ENCODE measurements at regions not wholly inside any gene's neighbourhood (a gene's known extent, or its start where the extent isn't known, plus 50 kb on each side); places are given as distances from the start of the nearest gene placed in this dataset.

- no peaks in the 10 kb centered on the region for H3K27me3 Mint-ChIP-seq (ENCODE audit: low read depth)
- TF ChIP-seq, protein P1, sequence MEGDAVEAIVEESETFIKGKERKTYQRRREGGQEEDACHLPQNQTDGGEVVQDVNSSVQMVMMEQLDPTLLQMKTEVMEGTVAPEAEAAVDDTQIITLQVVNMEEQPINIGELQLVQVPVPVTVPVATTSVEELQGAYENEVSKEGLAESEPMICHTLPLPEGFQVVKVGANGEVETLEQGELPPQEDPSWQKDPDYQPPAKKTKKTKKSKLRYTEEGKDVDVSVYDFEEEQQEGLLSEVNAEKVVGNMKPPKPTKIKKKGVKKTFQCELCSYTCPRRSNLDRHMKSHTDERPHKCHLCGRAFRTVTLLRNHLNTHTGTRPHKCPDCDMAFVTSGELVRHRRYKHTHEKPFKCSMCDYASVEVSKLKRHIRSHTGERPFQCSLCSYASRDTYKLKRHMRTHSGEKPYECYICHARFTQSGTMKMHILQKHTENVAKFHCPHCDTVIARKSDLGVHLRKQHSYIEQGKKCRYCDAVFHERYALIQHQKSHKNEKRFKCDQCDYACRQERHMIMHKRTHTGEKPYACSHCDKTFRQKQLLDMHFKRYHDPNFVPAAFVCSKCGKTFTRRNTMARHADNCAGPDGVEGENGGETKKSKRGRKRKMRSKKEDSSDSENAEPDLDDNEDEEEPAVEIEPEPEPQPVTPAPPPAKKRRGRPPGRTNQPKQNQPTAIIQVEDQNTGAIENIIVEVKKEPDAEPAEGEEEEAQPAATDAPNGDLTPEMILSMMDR (IDR thresholded peaks at IDR 0.05), result no peak
- H3K9me3 Mint-ChIP-seq (ENCODE audit: low read depth), result no peaks in the 10 kb centered on the region
- no peak for DNase-seq (ENCODE audit: low spot score)
- H3K4me3 Mint-ChIP-seq (ENCODE audit: unreplicated experiment), result no peak overlapping the region
- H3K36me3 Mint-ChIP-seq (ENCODE audit: low read depth), result no peaks in the 10 kb centered on the region
- no peak overlapping the region for H3K27ac Mint-ChIP-seq (ENCODE audit: unreplicated experiment)
- no peaks in the 10 kb centered on the region for H3K4me1 Mint-ChIP-seq (ENCODE audit: low read depth)
Measured at GRCh38 chr13:107296804-107297203, 728.9 kb upstream of the ARGLU1 start.

GRCh38 chr13:107295416-107296140 lies 727.6 kb upstream of the ARGLU1 start:
- Mint-ChIP-seq H3K4me3 (ENCODE audit: unreplicated experiment) (no peak overlapping the region), H3K27me3 (ENCODE audit: low read depth) (no peaks in the 10 kb centered on the region), H3K4me1 (ENCODE audit: low read depth) (no peaks in the 10 kb centered on the region), H3K27ac (ENCODE audit: unreplicated experiment) (no peak overlapping the region), H3K36me3 (ENCODE audit: low read depth) (no peaks in the 10 kb centered on the region), H3K9me3 (ENCODE audit: low read depth) (no peaks in the 10 kb centered on the region)
- TF ChIP-seq, protein P1 (IDR thresholded peaks at IDR 0.05), result no peak
- DNase-seq (ENCODE audit: low spot score), result no peak

GRCh38 chr13:107293924-107294323 lies 726.0 kb upstream of the ARGLU1 start:
- DNase-seq (ENCODE audit: low spot score), result no peak
- H3K4me3 Mint-ChIP-seq (ENCODE audit: unreplicated experiment), result no peak overlapping the region
- no peaks in the 10 kb centered on the region for H3K36me3 Mint-ChIP-seq (ENCODE audit: low read depth)
- no peaks in the 10 kb centered on the region for H3K27me3 Mint-ChIP-seq (ENCODE audit: low read depth)
- H3K9me3 Mint-ChIP-seq (ENCODE audit: low read depth), result no peaks in the 10 kb centered on the region
- TF ChIP-seq, protein P1 (IDR thresholded peaks at IDR 0.05), result no peak
- no peaks in the 10 kb centered on the region for H3K4me1 Mint-ChIP-seq (ENCODE audit: low read depth)
- H3K27ac Mint-ChIP-seq (ENCODE audit: unreplicated experiment), result no peak overlapping the region

GRCh38 chr13:107291875-107292274 lies 723.9 kb upstream of the ARGLU1 start:
- Mint-ChIP-seq H3K36me3 (ENCODE audit: low read depth) (no peaks in the 10 kb centered on the region), H3K27ac (ENCODE audit: unreplicated experiment) (no peak overlapping the region), H3K4me1 (ENCODE audit: low read depth) (no peaks in the 10 kb centered on the region), H3K9me3 (ENCODE audit: low read depth) (no peaks in the 10 kb centered on the region), H3K4me3 (ENCODE audit: unreplicated experiment) (no peak overlapping the region), H3K27me3 (ENCODE audit: low read depth) (no peaks in the 10 kb centered on the region)
- DNase-seq (ENCODE audit: low spot score), result no peak
- TF ChIP-seq, protein P1 (IDR thresholded peaks at IDR 0.05), result no peak

- Mint-ChIP-seq H3K27ac (ENCODE audit: unreplicated experiment) (no peak overlapping the region), H3K4me3 (ENCODE audit: unreplicated experiment) (no peak overlapping the region), H3K4me1 (ENCODE audit: low read depth) (no peaks in the 10 kb centered on the region), H3K27me3 (ENCODE audit: low read depth) (no peaks in the 10 kb centered on the region), H3K9me3 (ENCODE audit: low read depth) (no peaks in the 10 kb centered on the region), H3K36me3 (ENCODE audit: low read depth) (no peaks in the 10 kb centered on the region)
- TF ChIP-seq, protein P1 (IDR thresholded peaks at IDR 0.05), result no peak
- no peak for DNase-seq (ENCODE audit: low spot score)
Measured at GRCh38 chr13:107289540-107289939, 721.6 kb upstream of the ARGLU1 start.

Data from chondrocyte (in vitro differentiated cells).